ENCODE measurements at regions not wholly inside any gene's neighbourhood (a gene's known extent, or its start where the extent isn't known, plus 50 kb on each side); places are given as distances from the start of the nearest gene placed in this dataset.

GRCh38 chr7:114225784-114226183 is 188.8 kb upstream of the FOXP2 start:
- TF ChIP-seq POLR2A (IDR thresholded peaks at IDR 0.05; ENCODE audit: low read depth, low read length) (no peak), POLR2AphosphoS5 (IDR thresholded peaks at IDR 0.05; ENCODE audit: low read depth, low read length) (no peak)

Data from GM12891 (cell line).